Ascending aorta (tissue), 2 donors: ENCODE measurements at regions not wholly inside any gene's neighbourhood (a gene's known extent, or its start where the extent isn't known, plus 50 kb on each side); places are given as distances from the start of the nearest gene placed in this dataset.

ENCODE experiments used
- DNase-seq, 2 donors: peaks; one replicate each; pipeline ENCODE4 v3.0.0-alpha.2; 2019; ENCODE audit warnings: low spot score in 2 of 2
- H3K27ac ChIP-seq, 2 donors: fragments of 200-600 bp; sonication (generic); one replicate each; pipeline ENCODE4 v1.5.1; 2016 to 2017; ENCODE audit warnings: mild to moderate bottlenecking in 1 of 2
- H3K27me3 ChIP-seq: fragments of 200-600 bp; sonication (generic); one replicate; pipeline ENCODE4 v1.5.1; 2017
- H3K36me3 ChIP-seq, 2 donors: fragments of 200-600 bp; sonication (generic); one replicate each; pipeline ENCODE4 v1.5.1; 2016
- H3K4me1 ChIP-seq, 2 donors: fragments of 200-600 bp; sonication (generic); one replicate each; pipeline ENCODE4 v1.5.1; 2016 to 2017; ENCODE audit warnings: mild to moderate bottlenecking in 1 of 2
- H3K4me3 ChIP-seq, 2 donors: fragments of 200-600 bp; sonication (generic); one replicate each; pipeline ENCODE4 v1.5.1; 2016 to 2017; ENCODE audit warnings: mild to moderate bottlenecking in 1 of 2
- H3K9me3 ChIP-seq, 2 donors: fragments of 200-600 bp; sonication (generic); one replicate each; pipeline ENCODE4 v1.5.1; 2016
- intact Hi-C: fragments of 100-400 bp; cut with DNase I; formaldehyde crosslinking; loops from one replicate; pipeline ENCODE4 v1.15.1; 2023
- TF ChIP-seq, protein P1 (sequence below), 3 experiments: fragments of 200-600 bp in 2 of 3; fragments of 450-650 bp in 1 of 3; sonication (generic) in 2 of 3; IDR thresholded peaks; one replicate each; pipeline ENCODE4 v1.5.1; 2016 to 2019; ENCODE audit warnings: antibody characterized with exemption in 3 of 3, mild to moderate bottlenecking in 1 of 3, moderate library complexity in 1 of 3

DNA sequence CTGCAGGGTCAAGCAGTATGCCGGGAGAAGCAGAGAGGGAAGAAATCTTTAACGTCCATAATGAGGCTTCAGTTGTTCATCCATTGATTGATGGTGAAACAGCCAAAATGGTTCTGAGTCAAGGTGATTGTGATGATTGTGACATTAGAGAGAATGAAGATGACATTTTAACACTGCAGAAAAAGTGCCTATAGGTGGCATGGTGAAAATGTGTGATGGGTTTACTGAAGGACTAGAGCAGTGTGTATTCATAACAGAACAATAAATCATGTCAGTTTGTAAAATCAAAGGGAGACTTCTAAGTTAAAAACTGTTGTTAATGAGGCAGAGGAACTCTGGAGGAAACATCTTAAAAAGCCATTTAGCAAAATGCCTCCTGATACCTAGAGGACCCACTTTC, 57.7 kb upstream of the CAND1 start:
- Histone ChIP-seq H3K27me3 (no peaks in the 10 kb centered on the region), H3K27ac (no peak overlapping the region), H3K9me3 (no peaks in the 10 kb centered on the region), H3K4me1 (no peaks in the 10 kb centered on the region), H3K36me3 (no peaks in the 10 kb centered on the region), H3K4me3 (no peak overlapping the region)
- TF ChIP-seq, protein P1, sequence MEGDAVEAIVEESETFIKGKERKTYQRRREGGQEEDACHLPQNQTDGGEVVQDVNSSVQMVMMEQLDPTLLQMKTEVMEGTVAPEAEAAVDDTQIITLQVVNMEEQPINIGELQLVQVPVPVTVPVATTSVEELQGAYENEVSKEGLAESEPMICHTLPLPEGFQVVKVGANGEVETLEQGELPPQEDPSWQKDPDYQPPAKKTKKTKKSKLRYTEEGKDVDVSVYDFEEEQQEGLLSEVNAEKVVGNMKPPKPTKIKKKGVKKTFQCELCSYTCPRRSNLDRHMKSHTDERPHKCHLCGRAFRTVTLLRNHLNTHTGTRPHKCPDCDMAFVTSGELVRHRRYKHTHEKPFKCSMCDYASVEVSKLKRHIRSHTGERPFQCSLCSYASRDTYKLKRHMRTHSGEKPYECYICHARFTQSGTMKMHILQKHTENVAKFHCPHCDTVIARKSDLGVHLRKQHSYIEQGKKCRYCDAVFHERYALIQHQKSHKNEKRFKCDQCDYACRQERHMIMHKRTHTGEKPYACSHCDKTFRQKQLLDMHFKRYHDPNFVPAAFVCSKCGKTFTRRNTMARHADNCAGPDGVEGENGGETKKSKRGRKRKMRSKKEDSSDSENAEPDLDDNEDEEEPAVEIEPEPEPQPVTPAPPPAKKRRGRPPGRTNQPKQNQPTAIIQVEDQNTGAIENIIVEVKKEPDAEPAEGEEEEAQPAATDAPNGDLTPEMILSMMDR (IDR thresholded peaks at IDR 0.05) = no peak
- no peak for DNase-seq
- intact Hi-C loops = no loop called here

DNA sequence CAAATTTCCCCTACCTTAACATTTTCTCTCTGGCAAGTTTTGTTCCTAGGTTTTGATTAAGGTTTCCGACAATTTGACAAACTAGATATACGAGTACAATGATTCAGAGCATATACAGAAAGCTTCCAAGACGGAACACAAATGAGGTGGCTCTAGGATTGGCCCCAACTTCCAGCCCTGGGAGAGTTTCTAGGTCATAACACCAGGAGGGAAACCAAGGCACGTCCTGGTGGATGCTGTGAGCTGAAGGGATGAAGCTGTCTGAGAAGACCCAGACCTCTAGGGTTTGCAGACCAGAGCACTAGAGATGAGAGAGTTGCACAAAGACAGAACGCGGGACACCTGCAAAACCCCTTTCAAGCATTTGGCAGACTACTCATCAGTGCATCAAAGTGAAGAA, 51.5 kb upstream of the CAND1 start:
- intact Hi-C loops = no loop called here
- Histone ChIP-seq H3K36me3 (no peaks in the 10 kb centered on the region), H3K4me1 (no peaks in the 10 kb centered on the region), H3K4me3 (no peak overlapping the region), H3K9me3 (no peaks in the 10 kb centered on the region), H3K27ac (no peak overlapping the region), H3K27me3 (no peaks in the 10 kb centered on the region)
- DNase-seq = no peak
- TF ChIP-seq, protein P1 (IDR thresholded peaks at IDR 0.05) = no peak
